ENCODE measurements at regions not wholly inside any gene's neighbourhood (a gene's known extent, or its start where the extent isn't known, plus 50 kb on each side); places are given as distances from the start of the nearest gene placed in this dataset.

GRCh38 chr11:92738276-92738675 lies 231.2 kb upstream of the MTNR1B start:
- H3K9me3 ChIP-seq (ENCODE audit: control insufficient read depth, low read length, poor library complexity, severe bottlenecking) = no peaks in the 10 kb centered on the region
- ATAC-seq = no peak
- H3K27ac Mint-ChIP-seq = no peak overlapping the region
- no peak for DNase-seq
- H3K4me1 Mint-ChIP-seq = no peaks in the 10 kb centered on the region
- H3K27me3 Mint-ChIP-seq = peaks cover 7% of the 10 kb centered on the region
- no peak overlapping the region for H3K4me3 Mint-ChIP-seq
- no peaks in the 10 kb centered on the region for H3K36me3 Mint-ChIP-seq (ENCODE audit: low read depth)

DNA sequence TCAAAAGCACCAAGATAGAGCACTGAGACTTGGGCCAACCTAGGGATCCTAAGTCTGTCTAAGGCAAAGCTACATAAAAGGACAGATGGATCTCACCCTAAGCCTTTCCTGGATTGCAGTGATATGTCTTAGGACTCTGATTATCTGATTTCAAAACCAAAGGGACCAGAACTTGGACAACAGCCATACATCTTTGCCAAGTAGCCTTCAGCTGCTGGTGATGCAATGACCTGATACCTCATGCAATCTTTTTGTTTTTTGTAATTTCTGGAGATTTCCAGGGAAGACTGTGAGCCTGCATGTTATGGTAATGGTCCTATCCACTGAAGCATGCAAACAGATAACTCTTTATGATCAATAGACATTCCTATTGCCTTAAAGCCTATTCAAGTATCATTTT lies 230.4 kb upstream of the MTNR1B start:
- Mint-ChIP-seq H3K36me3 (ENCODE audit: low read depth) (no peaks in the 10 kb centered on the region), H3K4me1 (no peaks in the 10 kb centered on the region), H3K4me3 (no peak overlapping the region), H3K27me3 (peaks cover 5% of the 10 kb centered on the region), H3K27ac (no peak overlapping the region)
- DNase-seq (no peak), ATAC-seq (no peak)
- H3K9me3 ChIP-seq (ENCODE audit: control insufficient read depth, low read length, poor library complexity, severe bottlenecking) = no peaks in the 10 kb centered on the region

DNA sequence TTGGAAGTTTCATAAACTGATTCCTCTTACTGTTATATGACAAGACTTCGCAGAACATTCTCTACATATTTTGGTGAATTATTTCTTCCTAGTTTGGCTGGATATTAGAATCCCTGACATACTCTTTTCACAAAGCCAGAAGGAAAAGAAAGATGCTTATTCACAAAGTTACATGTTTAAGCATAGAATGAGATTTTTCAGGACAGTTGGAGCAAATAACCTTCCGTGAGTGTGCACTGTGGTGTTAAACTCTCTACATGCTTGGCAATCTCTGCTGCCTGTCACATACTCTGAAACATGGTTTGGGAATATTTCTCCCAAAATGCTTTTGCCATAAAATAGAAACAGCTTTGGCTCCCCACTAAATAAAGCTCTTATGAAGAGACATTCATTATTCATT lies 230.0 kb upstream of the MTNR1B start:
- DNase-seq (no peak), ATAC-seq (no peak)
- H3K36me3 Mint-ChIP-seq (ENCODE audit: low read depth) = no peaks in the 10 kb centered on the region
- peaks cover under 1% of the 10 kb centered on the region for H3K27me3 Mint-ChIP-seq
- no peak overlapping the region for H3K27ac Mint-ChIP-seq
- no peak overlapping the region for H3K4me3 Mint-ChIP-seq
- no peaks in the 10 kb centered on the region for H3K4me1 Mint-ChIP-seq
- H3K9me3 ChIP-seq (ENCODE audit: control insufficient read depth, low read length, poor library complexity, severe bottlenecking) = no peaks in the 10 kb centered on the region

DNA sequence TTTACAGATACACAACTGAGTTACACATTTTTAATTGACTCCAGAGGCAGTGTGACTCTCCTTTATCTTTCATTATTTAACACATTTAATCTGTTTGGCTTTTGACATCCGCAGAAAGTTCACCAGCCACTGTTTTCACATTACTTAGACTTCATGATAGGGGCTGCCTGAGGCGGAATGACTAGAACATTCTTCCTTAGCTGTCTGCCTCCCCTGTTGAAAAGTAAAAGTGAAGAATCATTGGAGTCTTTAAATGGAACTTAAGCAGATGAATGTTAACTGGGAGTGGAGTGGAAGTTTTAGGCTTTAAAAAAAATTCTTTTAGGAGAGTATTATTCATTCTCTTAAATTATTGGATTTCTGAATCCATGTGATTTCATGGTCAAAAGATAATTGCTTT lies 229.2 kb upstream of the MTNR1B start:
- Mint-ChIP-seq H3K27me3 (no peaks in the 10 kb centered on the region), H3K36me3 (ENCODE audit: low read depth) (no peaks in the 10 kb centered on the region), H3K4me1 (no peaks in the 10 kb centered on the region), H3K27ac (no peak overlapping the region), H3K4me3 (no peak overlapping the region)
- H3K9me3 ChIP-seq (ENCODE audit: control insufficient read depth, low read length, poor library complexity, severe bottlenecking) = no peaks in the 10 kb centered on the region
- no peak for DNase-seq
- no peak for ATAC-seq

DNA sequence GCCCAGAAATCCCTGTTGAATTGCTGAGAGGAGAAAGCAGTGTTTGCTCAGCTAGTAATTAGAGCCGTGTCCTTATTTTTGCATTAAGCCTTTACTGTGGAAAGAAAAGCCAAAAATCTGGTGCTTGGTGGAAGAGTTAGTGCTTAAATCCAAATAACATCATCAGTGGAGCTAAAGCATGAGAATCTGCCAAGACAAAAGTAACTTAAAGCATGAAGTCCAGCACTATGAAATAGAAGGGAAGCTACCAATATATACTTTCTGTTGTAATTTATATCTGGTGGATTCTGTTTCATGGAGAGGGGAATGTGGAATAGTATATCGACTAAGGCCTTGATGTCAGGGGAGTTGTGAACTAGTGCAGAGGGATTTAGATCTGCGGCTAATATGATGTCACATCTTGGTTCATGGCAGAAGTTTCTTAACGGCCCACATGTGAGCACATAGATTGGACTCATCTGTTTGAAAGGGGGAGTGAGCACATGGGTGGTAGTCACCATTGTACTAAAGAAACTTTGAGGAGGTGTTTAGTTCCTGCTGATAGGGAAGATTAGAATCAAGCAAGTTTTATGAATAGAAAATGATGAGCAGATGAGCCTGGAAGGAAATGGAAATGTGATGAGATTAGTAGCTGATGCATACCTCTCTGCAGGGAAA lies 224.4 kb upstream of the MTNR1B start:
- no peak for DNase-seq
- no peak overlapping the region for H3K27ac Mint-ChIP-seq
- H3K36me3 Mint-ChIP-seq (ENCODE audit: low read depth) = no peaks in the 10 kb centered on the region
- H3K9me3 ChIP-seq (ENCODE audit: control insufficient read depth, low read length, poor library complexity, severe bottlenecking) = no peaks in the 10 kb centered on the region
- no peak for ATAC-seq
- no peak overlapping the region for H3K4me3 Mint-ChIP-seq
- no peaks in the 10 kb centered on the region for H3K4me1 Mint-ChIP-seq
- no peaks in the 10 kb centered on the region for H3K27me3 Mint-ChIP-seq

GRCh38 chr11:92750794-92751193 lies 218.7 kb upstream of the MTNR1B start:
- H3K27ac Mint-ChIP-seq = no peak overlapping the region
- H3K9me3 ChIP-seq (ENCODE audit: control insufficient read depth, low read length, poor library complexity, severe bottlenecking) = peaks cover 3% of the 10 kb centered on the region
- no peaks in the 10 kb centered on the region for H3K36me3 Mint-ChIP-seq (ENCODE audit: low read depth)
- no peak overlapping the region for H3K4me3 Mint-ChIP-seq
- no peaks in the 10 kb centered on the region for H3K27me3 Mint-ChIP-seq
- no peak for ATAC-seq
- H3K4me1 Mint-ChIP-seq = no peaks in the 10 kb centered on the region
- no peak for DNase-seq

- peaks cover 3% of the 10 kb centered on the region for H3K9me3 ChIP-seq (ENCODE audit: control insufficient read depth, low read length, poor library complexity, severe bottlenecking)
- no peak overlapping the region for H3K4me3 Mint-ChIP-seq
- DNase-seq (no peak), ATAC-seq (no peak)
- no peak overlapping the region for H3K27ac Mint-ChIP-seq
- H3K36me3 Mint-ChIP-seq (ENCODE audit: low read depth) = no peaks in the 10 kb centered on the region
- no peaks in the 10 kb centered on the region for H3K4me1 Mint-ChIP-seq
- no peaks in the 10 kb centered on the region for H3K27me3 Mint-ChIP-seq
These were observed 217.9 kb upstream of the MTNR1B start for GRCh38 chr11:92751594-92751993.

GRCh38 chr11:92752122-92752521 lies 217.3 kb upstream of the MTNR1B start:
- DNase-seq (no peak), ATAC-seq (no peak)
- H3K9me3 ChIP-seq (ENCODE audit: control insufficient read depth, low read length, poor library complexity, severe bottlenecking) = peaks cover 3% of the 10 kb centered on the region
- Mint-ChIP-seq H3K27ac (no peak overlapping the region), H3K4me3 (no peak overlapping the region), H3K27me3 (no peaks in the 10 kb centered on the region), H3K36me3 (ENCODE audit: low read depth) (no peaks in the 10 kb centered on the region), H3K4me1 (no peaks in the 10 kb centered on the region)

GRCh38 chr11:92753161-92753560 lies 216.3 kb upstream of the MTNR1B start:
- no peak for ATAC-seq
- no peaks in the 10 kb centered on the region for H3K27me3 Mint-ChIP-seq
- no peak for DNase-seq
- no peak overlapping the region for H3K27ac Mint-ChIP-seq
- no peaks in the 10 kb centered on the region for H3K36me3 Mint-ChIP-seq (ENCODE audit: low read depth)
- H3K4me1 Mint-ChIP-seq = no peaks in the 10 kb centered on the region
- peaks cover 3% of the 10 kb centered on the region for H3K9me3 ChIP-seq (ENCODE audit: control insufficient read depth, low read length, poor library complexity, severe bottlenecking)
- no peak overlapping the region for H3K4me3 Mint-ChIP-seq

GRCh38 chr11:92758241-92758780 lies 211.1 kb upstream of the MTNR1B start:
- H3K4me3 Mint-ChIP-seq = no peak overlapping the region
- H3K27ac Mint-ChIP-seq = no peak overlapping the region
- H3K27me3 Mint-ChIP-seq = no peaks in the 10 kb centered on the region
- ATAC-seq (no peak), DNase-seq (no peak)
- no peaks in the 10 kb centered on the region for H3K9me3 ChIP-seq (ENCODE audit: control insufficient read depth, low read length, poor library complexity, severe bottlenecking)
- H3K4me1 Mint-ChIP-seq = no peaks in the 10 kb centered on the region
- no peaks in the 10 kb centered on the region for H3K36me3 Mint-ChIP-seq (ENCODE audit: low read depth)

GRCh38 chr11:92759571-92760214 lies 209.8 kb upstream of the MTNR1B start:
- H3K4me1 Mint-ChIP-seq = no peaks in the 10 kb centered on the region
- no peak overlapping the region for H3K27ac Mint-ChIP-seq
- no peaks in the 10 kb centered on the region for H3K9me3 ChIP-seq (ENCODE audit: control insufficient read depth, low read length, poor library complexity, severe bottlenecking)
- no peaks in the 10 kb centered on the region for H3K36me3 Mint-ChIP-seq (ENCODE audit: low read depth)
- H3K4me3 Mint-ChIP-seq = no peak overlapping the region
- ATAC-seq = no peak
- no peak for DNase-seq
- peaks cover 8% of the 10 kb centered on the region for H3K27me3 Mint-ChIP-seq

DNA sequence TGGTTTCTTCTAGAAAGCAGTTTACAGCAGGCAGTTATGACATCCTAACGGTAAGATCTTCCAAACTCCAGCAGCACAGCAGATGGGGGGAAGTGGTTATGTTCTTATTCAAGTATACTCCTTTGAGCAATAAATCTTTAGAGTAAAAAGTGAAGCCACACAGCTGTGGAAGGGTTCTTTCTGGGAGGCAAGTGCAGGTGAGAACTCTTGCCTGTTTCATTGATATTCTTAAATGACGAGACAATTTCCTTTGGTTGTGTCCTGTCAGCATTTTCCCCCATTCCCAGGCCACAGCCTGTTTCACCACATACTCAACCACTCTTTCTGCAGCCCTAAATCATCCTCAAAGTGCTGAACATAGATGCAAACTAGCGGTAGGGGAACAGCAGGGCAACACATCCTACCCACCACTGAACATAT lies 207.3 kb upstream of the MTNR1B start:
- H3K27me3 Mint-ChIP-seq = peaks cover 20% of the 10 kb centered on the region
- DNase-seq (no peak), ATAC-seq (no peak)
- H3K4me1 Mint-ChIP-seq = peaks cover 4% of the 10 kb centered on the region
- no peak overlapping the region for H3K27ac Mint-ChIP-seq
- no peaks in the 10 kb centered on the region for H3K9me3 ChIP-seq (ENCODE audit: control insufficient read depth, low read length, poor library complexity, severe bottlenecking)
- H3K36me3 Mint-ChIP-seq (ENCODE audit: low read depth) = no peaks in the 10 kb centered on the region
- no peak overlapping the region for H3K4me3 Mint-ChIP-seq

- Mint-ChIP-seq H3K27me3 (peaks cover 26% of the 10 kb centered on the region), H3K36me3 (ENCODE audit: low read depth) (no peaks in the 10 kb centered on the region), H3K27ac (no peak overlapping the region), H3K4me3 (no peak overlapping the region), H3K4me1 (peaks cover 4% of the 10 kb centered on the region)
- no peak for ATAC-seq
- no peak for DNase-seq
- H3K9me3 ChIP-seq (ENCODE audit: control insufficient read depth, low read length, poor library complexity, severe bottlenecking) = no peaks in the 10 kb centered on the region
These were observed 206.1 kb upstream of the MTNR1B start for GRCh38 chr11:92763336-92763735.

DNA sequence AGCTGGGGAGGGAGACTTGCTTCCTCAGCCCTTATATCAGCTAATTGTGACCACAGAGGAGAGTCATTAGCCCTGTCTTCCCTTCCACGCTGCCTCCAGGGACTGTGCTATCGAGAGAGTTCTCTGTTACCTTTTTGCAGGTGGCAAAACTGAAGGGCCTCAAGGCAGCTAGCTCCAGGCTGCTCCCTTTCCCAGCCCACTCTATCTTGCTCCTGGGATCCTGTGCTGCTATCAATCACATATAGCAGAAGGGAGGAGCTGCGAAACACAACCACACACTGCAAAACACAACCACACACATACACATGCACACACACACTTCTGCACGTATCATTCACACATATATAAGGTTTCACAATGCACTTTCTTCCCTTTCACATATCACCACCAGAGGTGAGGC lies 205.3 kb upstream of the MTNR1B start:
- ATAC-seq (no peak), DNase-seq (no peak)
- no peaks in the 10 kb centered on the region for H3K36me3 Mint-ChIP-seq (ENCODE audit: low read depth)
- H3K27ac Mint-ChIP-seq = no peak overlapping the region
- peaks cover 26% of the 10 kb centered on the region for H3K27me3 Mint-ChIP-seq
- H3K9me3 ChIP-seq (ENCODE audit: control insufficient read depth, low read length, poor library complexity, severe bottlenecking) = no peaks in the 10 kb centered on the region
- H3K4me3 Mint-ChIP-seq = no peak overlapping the region
- peaks cover 4% of the 10 kb centered on the region for H3K4me1 Mint-ChIP-seq
